Stromal cell of bone marrow (primary cell): ENCODE measurements at regions not wholly inside any gene's neighbourhood (a gene's known extent, or its start where the extent isn't known, plus 50 kb on each side); places are given as distances from the start of the nearest gene placed in this dataset.
"Not testable (repeated sequence)": the region's sequence is repeated elsewhere in the genome, so short reads cannot be mapped to it uniquely, and the experiment has no call there.

Source experiments
- DNase-seq: peaks from one replicate; pipeline ENCODE4 v3.0.0-alpha.2; 2012; ENCODE audit warnings: low read depth

GRCh38 chr3:51588724-51589123 is 50.2 kb downstream of the RAD54L2 start:
- DNase-seq = no peak

DNA sequence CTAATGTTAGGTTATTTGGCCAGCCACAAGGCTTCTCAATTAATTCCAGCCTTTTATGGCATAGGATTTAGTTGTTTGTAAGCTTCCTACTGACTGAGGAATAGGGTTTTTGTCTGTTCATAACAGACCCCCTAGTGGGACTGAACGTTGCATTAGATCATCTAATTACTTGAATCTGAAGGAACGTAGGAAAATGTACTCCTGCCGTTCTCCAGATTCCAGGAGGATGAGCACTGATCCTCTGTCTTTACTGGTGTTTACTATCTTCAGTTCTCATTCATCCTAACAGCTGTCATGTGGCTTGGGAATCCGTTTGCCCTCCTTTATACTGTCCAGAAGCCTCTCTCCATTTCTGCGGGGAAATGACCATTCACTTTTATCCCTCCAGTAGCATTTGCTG is 52.7 kb downstream of the RAD54L2 start:
- DNase-seq = no peak

DNA sequence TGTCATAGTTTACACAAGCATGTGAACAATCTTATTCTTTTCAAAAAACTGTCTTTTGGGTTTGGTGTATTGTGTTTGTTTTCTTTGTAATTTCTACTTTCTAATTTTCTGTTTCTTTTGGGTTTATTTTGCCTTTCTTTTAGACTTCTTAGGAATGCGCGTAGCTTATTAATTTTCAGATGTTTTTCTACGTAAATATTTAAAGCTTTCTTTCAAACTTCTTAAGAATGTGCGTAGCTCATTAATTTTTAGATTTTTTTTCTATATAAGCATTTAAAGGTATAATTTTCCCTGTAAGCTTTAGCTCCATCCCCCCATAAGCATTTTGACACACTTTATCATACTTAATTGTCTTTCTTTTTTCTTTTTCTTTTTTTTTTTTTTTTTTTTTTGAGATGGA is 55.2 kb downstream of the RAD54L2 start:
- DNase-seq = no peak

DNA sequence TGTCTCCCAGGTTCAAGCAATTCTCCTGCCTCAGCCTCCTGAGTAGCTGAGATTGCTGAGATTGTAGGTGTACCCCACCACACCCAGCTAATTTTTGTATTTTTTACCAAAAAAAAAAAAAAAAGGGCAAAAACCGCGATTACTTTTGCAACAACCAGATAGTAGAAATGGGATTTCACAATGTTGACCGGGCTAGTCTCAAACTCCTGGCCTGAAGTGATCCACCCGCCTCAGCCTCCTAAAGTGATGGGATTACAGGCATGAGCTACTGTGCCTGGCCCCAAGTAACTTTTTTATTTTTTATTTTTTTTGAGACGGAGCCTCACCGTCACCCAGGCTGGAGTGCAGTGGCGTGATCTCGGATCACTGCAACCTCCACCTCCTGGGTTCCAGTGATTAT is 61.1 kb downstream of the RAD54L2 start:
- not testable (repeated sequence) for DNase-seq

DNA sequence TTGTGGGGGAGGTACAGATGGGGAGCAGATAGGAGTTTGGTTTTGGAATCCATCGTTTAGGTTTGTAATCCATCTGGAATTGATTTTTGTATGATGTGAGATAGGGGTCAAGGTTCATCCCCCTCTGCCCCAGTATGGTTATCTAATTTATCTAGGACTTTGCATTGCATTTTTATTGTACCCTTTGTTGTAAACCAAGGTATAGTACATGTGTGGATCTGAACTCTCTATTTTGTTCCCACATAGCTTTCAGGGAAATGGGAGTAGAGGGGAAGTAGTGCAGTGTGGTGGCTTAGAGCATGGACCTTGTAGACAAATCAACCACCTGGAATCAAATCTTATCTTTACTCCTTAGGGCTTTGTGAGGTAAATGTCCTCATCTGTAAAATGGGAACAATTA is 65.7 kb downstream of the RAD54L2 start:
- DNase-seq = no peak

DNA sequence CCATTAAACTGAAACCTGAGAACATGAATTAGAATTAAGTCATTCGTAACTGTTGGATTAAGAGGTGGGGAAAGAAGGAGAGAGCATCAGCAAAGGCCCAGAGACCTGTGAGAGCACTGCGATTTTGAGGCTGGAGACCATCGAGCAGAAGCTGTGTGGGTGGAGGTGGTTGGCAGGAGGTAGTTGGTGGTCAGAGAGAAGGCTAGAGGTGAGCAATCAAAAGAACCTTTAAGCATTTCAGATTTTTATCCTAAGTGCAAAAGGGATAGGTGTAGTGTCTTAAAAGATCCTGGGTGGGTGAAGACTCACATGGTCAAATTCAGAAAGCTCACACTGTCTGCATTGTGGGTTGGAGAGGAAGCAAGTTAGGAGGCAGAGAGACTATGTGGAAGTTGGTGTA is 65.1 kb upstream of the TEX264 start:
- no peak for DNase-seq

GRCh38 chr3:51606871-51607270 is 64.2 kb upstream of the TEX264 start:
- DNase-seq = not testable (repeated sequence)

DNA sequence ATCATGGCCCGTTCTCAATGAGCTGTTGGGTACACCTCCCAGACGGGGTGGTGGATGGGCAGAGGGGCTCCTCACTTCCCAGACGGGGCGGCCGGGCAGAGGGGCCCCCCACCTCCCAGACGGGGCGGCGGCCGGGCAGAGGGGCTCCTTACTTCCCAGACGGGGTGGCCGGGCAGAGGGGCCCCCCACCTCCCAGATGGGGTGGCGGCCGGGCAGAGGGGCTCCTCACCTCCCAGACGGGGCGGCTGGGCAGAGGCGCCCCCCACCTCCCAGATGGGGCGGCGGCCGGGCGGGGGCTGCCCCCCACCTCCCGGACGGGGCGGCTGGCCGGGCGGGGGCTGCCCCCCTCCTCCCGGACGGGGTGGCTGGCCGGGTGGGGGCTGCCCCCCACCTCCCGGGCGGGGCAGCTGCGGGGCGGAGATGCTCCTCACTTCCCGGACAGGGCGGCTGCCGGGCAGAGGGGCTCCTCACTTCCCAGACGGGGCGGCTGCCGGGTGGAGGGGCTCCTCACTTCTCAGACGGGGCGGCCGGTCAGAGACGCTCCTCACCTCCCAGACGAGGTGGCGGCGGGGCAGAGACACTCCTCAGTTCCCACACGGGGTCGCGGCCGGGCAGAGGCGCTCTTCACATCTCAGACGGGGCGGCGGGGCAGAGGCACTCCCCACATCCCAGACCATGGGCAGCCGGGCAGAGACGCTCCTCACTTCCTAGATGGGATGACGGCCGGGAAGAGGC is 63.3 kb upstream of the TEX264 start:
- not testable (repeated sequence) for DNase-seq

GRCh38 chr3:51610708-51611107 is 60.3 kb upstream of the TEX264 start:
- DNase-seq = no peak

GRCh38 chr3:51617597-51617996 is 53.5 kb upstream of the TEX264 start:
- DNase-seq = no peak

DNA sequence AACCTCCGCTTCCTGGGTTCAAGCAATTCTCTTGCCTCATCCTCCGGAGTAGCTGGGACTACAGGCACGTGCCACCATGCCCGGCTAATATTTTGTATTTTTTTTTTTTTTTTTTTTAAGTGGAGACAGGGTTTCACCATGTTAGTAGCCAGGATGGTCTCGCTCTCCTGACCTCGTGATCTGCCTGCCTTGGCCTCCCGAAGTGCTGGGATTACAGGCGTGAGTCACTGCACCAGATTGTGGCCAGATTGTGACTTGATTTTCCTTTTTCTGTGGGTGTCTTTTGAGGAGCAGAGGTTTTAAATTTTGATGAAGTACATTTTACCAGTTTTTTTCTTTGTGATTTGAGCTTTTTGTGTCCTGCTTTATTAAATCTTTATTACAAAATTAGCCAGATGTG is 53.0 kb upstream of the TEX264 start:
- DNase-seq = not testable (repeated sequence)

DNA sequence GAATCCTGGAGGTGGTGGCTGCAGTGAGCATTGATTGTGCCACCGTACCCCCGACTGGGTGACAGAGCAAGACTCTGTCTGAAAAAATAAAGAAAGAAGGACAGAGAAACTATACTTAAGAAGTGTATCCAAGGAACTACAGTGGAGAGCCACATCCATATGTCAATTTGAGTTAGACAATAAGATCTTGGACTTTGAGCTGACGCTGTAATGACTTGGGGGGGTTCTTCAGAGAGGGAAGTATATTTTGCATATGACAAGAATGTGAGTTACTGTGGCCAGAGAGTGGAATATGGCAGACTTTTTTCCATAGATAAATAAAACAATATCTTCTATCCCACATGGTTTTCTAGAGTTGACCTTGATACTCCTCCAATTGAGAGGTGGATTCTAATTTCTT is 52.6 kb upstream of the TEX264 start:
- DNase-seq = no peak

GRCh38 chr3:51619983-51620382 is 51.1 kb upstream of the TEX264 start:
- no peak for DNase-seq

GRCh38 chr3:51620543-51620942 is 50.5 kb upstream of the TEX264 start:
- peak; percentile 53 for DNase-seq

GRCh38 chr3:51621091-51621892 is 49.8 kb upstream of the TEX264 start:
- DNase-seq = no peak
